Endothelial cell (in vitro differentiated cells): ENCODE measurements at regions not wholly inside any gene's neighbourhood (a gene's known extent, or its start where the extent isn't known, plus 50 kb on each side); places are given as distances from the start of the nearest gene placed in this dataset.
"Not testable (repeated sequence)": the region's sequence is repeated elsewhere in the genome, so short reads cannot be mapped to it uniquely, and the experiment has no call there.

ENCODE experiments used
- DNase-seq: peaks from one replicate; pipeline ENCODE4 v3.0.0; 2021; ENCODE audit warnings: low spot score
- H3K27ac Mint-ChIP-seq: one replicate; pipeline ENCODE4 v1.8.0; 2021; ENCODE audit warnings: mixed read lengths, inconsistent platforms; ENCODE audit not compliant: unreplicated experiment
- H3K27me3 Mint-ChIP-seq: one replicate; pipeline ENCODE4 v1.8.0; 2021; ENCODE audit warnings: mild to moderate bottlenecking, moderate library complexity, mixed read lengths, inconsistent platforms; ENCODE audit not compliant: unreplicated experiment
- H3K36me3 Mint-ChIP-seq: one replicate; pipeline ENCODE4 v1.8.0; 2021; ENCODE audit warnings: mild to moderate bottlenecking, low read depth, mixed read lengths, inconsistent platforms; ENCODE audit not compliant: unreplicated experiment
- H3K4me1 Mint-ChIP-seq: one replicate; pipeline ENCODE4 v1.8.0; 2021; ENCODE audit warnings: mild to moderate bottlenecking, mixed read lengths, inconsistent platforms; ENCODE audit not compliant: unreplicated experiment
- H3K4me3 Mint-ChIP-seq: one replicate; pipeline ENCODE4 v1.8.0; 2021; ENCODE audit warnings: mild to moderate bottlenecking, mixed read lengths, inconsistent platforms; ENCODE audit not compliant: unreplicated experiment
- H3K9me3 Mint-ChIP-seq: one replicate; pipeline ENCODE4 v1.8.0; 2021; ENCODE audit warnings: mixed read lengths, inconsistent platforms; ENCODE audit not compliant: unreplicated experiment
- TF ChIP-seq, protein P1 (sequence below): fragments of 200-600 bp; sonication (generic); IDR thresholded peaks from one replicate; pipeline ENCODE4 v1.5.0; 2021; ENCODE audit warnings: antibody characterized with exemption; ENCODE audit not compliant: unreplicated experiment

DNA sequence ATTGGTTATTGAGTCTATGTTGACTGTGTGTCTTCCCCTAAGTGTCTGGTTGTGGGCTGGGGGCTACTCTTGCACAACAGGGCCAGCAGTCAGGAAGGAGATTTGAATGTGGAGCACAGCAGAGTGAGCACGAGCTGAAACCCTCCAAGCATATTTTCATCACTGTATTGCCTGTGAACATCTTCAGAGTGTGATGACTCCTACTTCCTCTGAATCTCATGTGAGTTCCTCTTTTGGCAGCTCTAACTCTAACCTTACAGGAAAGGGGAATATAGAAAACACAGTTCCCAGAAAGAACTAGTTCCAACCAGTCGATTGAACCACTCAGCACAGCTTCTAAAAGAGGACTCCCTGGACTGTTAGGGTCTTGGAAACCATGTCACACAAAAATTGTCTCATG lies 211.6 kb downstream of the RAP2B start:
- Mint-ChIP-seq H3K4me3 (no peak overlapping the region), H3K27ac (no peak overlapping the region), H3K9me3 (peaks cover 8% of the 10 kb centered on the region), H3K4me1 (no peaks in the 10 kb centered on the region), H3K27me3 (no peaks in the 10 kb centered on the region), H3K36me3 (peaks cover 8% of the 10 kb centered on the region)
- DNase-seq = no peak
- TF ChIP-seq, protein P1, sequence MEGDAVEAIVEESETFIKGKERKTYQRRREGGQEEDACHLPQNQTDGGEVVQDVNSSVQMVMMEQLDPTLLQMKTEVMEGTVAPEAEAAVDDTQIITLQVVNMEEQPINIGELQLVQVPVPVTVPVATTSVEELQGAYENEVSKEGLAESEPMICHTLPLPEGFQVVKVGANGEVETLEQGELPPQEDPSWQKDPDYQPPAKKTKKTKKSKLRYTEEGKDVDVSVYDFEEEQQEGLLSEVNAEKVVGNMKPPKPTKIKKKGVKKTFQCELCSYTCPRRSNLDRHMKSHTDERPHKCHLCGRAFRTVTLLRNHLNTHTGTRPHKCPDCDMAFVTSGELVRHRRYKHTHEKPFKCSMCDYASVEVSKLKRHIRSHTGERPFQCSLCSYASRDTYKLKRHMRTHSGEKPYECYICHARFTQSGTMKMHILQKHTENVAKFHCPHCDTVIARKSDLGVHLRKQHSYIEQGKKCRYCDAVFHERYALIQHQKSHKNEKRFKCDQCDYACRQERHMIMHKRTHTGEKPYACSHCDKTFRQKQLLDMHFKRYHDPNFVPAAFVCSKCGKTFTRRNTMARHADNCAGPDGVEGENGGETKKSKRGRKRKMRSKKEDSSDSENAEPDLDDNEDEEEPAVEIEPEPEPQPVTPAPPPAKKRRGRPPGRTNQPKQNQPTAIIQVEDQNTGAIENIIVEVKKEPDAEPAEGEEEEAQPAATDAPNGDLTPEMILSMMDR = no peak

DNA sequence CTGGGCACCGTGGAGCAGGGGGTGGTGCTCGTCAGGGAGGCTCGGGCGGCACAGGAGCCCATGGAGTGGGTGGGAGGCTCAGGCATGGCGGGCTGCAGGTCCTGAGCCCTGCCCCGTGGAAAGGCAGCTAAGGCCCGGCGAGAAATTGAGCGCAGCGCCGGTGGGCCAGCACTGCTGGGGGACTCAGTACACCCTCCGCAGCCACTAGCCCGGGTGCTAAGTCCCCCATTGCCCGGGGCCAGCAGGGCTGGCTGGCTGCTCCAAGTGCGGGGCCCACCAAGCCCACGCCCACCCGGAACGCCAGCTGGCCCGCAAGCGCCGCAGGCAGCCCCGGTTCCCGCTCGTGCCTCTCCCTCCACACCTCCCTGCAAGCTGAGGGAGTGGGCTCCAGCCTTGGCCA lies 216.3 kb downstream of the RAP2B start:
- not testable (repeated sequence) for H3K4me1 Mint-ChIP-seq, H3K27me3 Mint-ChIP-seq, H3K9me3 Mint-ChIP-seq, H3K4me3 Mint-ChIP-seq, DNase-seq, H3K27ac Mint-ChIP-seq, H3K36me3 Mint-ChIP-seq

DNA sequence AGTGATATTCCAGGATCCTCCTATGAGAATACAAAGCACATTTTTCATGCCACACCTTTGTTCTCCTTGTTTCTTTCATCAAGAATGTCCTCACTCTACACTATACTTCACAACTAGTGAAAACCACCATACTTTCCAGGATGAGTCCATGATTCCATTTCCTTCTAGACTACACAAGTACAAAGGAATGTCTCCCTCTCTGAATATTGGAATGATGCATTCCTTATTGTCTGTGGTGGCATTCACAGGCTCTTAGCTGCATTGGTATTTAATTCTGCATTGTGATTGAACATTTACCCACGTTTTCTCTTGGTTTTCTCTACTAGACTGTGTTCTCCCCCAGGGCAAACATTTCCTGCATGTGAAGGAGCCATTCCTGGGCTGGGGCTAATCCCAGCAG lies 217.5 kb downstream of the RAP2B start:
- Mint-ChIP-seq H3K4me1 (no peaks in the 10 kb centered on the region), H3K9me3 (no peaks in the 10 kb centered on the region), H3K27ac (no peak overlapping the region), H3K36me3 (no peaks in the 10 kb centered on the region), H3K4me3 (no peak overlapping the region), H3K27me3 (peaks cover 1% of the 10 kb centered on the region)
- TF ChIP-seq, protein P1 = no peak
- DNase-seq = no peak

DNA sequence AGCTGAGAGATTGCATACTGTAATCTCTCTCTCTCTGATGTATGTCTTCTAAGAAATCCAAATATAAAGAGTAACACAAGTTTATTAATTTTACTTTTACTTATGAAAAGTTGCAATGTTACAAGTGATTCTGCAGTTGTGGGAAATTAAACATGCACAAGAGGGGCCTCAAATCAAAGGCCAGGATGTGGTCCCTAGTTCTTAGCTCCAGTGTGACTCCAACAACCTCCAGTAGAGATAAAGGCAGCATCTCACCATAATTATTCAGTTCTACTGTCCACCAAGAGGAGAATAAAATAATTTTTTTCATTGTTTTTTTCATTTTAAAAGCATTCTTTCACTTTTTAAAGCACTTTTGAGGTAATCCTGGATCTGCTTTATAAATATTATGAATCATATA lies 223.3 kb downstream of the RAP2B start:
- TF ChIP-seq, protein P1 = no peak
- no peak overlapping the region for H3K27ac Mint-ChIP-seq
- H3K36me3 Mint-ChIP-seq = no peaks in the 10 kb centered on the region

DNA sequence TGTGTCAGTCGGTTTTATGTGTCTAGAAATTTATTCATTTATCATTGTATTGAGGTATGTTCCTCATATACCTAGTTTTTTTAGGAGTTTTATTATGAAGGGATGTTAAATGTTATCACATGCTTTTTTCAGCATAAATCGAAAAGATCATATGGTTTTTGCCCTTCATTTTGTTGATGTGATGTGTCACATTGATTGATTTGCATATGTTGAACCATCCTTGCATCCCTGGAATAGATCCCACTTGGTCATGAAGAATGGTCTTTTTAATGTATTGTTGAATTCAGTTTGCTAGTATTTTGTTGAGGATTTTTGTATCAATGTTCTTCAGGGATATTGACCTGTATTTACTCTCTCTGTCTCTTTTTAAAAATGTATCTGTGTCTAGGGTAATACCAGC lies 230.3 kb downstream of the RAP2B start:
- DNase-seq = no peak
- TF ChIP-seq, protein P1 = no peak
- peaks cover 2% of the 10 kb centered on the region for H3K27me3 Mint-ChIP-seq
- H3K9me3 Mint-ChIP-seq = no peaks in the 10 kb centered on the region
- H3K4me1 Mint-ChIP-seq = no peaks in the 10 kb centered on the region
- no peaks in the 10 kb centered on the region for H3K36me3 Mint-ChIP-seq
- H3K4me3 Mint-ChIP-seq = no peak overlapping the region
- H3K27ac Mint-ChIP-seq = no peak overlapping the region

More for the DNA sequence above, 223.3 kb downstream of the RAP2B start:
- H3K27me3 Mint-ChIP-seq = peaks cover 1% of the 10 kb centered on the region
- H3K4me3 Mint-ChIP-seq = no peak overlapping the region
- no peak for DNase-seq
- H3K4me1 Mint-ChIP-seq = no peaks in the 10 kb centered on the region
- H3K9me3 Mint-ChIP-seq = no peaks in the 10 kb centered on the region

DNA sequence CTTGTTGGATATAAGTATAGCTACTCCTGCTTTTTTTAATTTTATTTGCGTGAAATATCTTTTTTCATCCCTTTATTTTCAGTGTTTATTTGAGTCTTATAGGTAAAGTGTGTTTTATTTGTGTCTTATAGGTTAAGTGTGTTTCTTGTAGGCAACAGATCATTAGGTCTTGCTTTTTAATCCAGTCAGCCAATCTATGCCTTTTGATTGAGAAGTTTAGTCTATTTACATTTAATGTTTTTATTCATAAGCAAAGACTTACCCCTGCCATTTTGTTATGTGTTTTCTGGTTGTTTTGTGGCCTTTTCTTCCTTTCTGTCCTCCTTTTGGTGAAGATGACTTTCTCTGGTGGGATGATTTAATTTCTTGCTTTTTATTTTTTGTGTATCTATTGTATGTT lies 232.0 kb downstream of the RAP2B start:
- no peak for DNase-seq
- no peaks in the 10 kb centered on the region for H3K9me3 Mint-ChIP-seq
- TF ChIP-seq, protein P1 = no peak
- H3K4me1 Mint-ChIP-seq = no peaks in the 10 kb centered on the region
- peaks cover 2% of the 10 kb centered on the region for H3K27me3 Mint-ChIP-seq
- no peak overlapping the region for H3K4me3 Mint-ChIP-seq
- H3K27ac Mint-ChIP-seq = no peak overlapping the region
- H3K36me3 Mint-ChIP-seq = no peaks in the 10 kb centered on the region
